ENCODE measurements at regions not wholly inside any gene's neighbourhood (a gene's known extent, or its start where the extent isn't known, plus 50 kb on each side); places are given as distances from the start of the nearest gene placed in this dataset.
"Not testable (repeated sequence)": the region's sequence is repeated elsewhere in the genome, so short reads cannot be mapped to it uniquely, and the experiment has no call there.

DNA sequence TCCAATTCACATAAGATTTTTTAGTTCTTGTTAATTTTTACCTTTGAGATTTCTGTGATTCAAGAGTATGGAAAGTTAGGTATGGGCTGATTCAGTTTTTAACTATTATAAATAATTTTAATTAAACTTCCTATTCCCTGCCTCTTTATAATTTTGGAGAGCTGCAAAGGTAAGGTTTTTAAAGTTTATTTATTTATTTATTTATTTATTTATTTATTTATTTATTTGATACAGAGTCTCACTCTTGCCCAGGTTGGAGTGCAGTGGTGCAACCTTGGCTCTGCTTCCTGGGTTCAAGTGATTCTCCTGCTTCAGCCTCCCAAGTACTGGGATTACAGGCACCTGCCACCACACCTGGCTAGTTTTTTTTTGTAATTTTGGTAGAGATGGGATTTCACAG lies 215.5 kb upstream of the FIGN start:
- DNase-seq (ENCODE audit: low spot score) = no peak

GRCh38 chr2:163949693-163950092 lies 213.9 kb upstream of the FIGN start:
- no peak for DNase-seq (ENCODE audit: low spot score)

DNA sequence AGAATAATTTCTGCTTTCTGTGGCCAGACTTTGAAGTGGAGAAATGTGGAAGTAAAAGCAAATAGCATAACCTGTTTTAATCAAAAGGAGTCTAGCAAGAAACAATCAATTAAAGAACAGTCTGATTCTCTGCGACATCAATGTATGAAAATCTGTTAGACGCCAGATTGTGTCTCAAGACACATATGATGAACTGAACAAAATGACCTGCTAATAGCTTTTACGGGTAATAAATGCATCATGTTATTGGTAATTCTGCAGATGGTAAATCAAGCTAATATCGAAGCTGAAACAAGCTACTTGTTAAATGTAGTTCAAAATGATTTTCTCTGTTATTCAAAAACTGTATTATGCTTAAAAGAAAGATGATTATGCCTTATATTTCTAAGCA lies 208.5 kb upstream of the FIGN start:
- DNase-seq (ENCODE audit: low spot score) = no peak

DNA sequence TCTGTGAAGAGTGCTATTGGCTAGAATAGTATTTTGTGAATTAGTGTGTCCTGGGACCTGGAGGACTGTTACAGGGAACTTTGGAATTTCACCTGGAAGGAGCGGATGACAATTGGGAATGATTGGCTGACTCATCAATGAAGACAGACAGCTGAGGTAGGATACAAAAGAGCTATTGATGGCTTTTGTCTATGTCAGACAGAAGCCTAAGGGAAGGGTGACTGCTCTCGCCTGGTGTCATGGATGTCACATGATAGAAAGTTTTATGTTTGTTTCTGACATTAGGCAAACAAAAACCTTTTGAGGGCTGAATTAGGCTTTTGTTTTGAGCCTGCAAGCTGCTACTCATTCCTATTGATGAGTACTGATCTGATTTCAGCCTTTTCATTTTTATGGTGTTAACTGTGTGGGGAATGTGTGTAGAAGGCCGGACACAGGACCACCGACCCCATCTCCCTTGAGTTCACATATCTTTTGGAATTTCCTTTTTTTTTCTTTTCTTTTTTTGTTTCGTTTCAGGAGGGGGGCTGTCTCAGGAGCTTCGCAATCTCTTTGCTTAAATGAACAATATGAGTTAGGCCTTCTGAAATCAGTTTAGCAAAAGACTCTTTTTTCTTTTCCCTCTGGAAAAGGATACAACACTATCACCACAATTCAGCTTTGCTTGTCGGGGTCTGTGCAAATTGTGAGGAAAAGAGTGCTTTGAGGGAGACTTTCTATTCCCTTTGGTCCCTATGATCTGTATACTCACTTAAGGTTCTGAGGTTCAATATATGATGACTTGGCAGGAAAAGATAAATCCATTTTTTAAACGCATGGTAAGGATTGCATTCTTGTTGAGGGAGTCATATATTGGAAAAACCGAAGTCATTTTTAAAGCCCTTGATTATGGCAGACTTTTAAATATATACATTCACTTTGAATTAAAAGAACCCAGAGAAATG lies 207.9 kb upstream of the FIGN start:
- DNase-seq (ENCODE audit: low spot score) = peak; percentile 94

DNA sequence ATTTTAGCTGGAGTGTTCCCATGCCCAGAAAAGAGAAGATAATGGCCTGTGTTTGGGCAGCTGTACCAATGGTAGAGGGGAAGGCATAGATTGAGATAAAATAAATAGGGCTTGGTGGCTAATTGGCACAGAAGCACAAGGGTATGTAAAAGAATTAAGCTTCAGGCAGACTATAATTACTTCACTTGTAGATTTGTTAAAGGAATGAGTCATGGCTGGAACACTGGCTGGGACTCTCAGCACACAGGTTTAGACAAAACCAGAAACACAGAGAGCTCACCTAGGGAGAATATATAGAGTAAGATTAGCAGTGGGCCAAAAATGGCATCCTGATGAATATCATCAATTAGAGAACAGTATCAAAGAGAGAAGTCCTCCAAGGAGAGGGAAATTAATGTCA lies 198.3 kb upstream of the FIGN start:
- no peak for DNase-seq (ENCODE audit: low spot score)

DNA sequence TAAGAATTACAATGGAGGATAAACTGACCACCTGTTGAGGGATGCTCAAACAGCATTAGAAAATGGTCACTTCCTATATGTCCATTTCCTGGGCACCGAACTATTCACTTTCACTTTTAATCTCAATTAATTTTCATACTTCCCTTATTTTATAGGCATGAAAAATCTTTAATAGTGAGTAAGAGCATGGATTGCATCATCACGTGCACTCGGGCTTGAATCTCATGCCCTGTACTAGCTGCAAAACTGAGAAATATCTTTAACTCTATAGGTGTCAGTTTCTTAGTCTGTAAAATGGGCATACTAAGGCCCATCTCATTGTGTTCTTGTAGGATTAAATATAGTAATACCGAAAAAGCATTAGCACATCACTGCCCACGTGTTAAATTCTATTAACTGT lies 183.9 kb upstream of the FIGN start:
- DNase-seq (ENCODE audit: low spot score) = no peak

DNA sequence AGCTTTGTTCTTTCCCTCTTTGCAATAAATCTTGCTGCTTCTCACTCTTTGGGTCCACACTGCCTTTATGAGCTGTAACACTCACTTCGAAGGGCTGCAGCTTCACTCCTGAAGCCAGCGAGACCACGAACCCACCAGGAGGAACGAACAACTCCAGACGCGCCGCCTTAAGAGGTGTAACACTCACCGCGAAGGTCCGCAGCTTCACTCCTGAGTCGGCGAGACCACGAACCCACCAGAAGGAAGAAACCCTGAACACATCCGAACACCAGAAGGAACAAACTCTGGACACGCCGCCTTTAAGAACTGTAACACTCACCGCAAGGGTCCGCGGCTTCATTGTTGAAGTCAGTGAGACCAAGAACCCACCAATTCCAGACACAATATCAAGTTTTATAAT lies 178.7 kb upstream of the FIGN start:
- not testable (repeated sequence) for DNase-seq (ENCODE audit: low spot score)

DNA sequence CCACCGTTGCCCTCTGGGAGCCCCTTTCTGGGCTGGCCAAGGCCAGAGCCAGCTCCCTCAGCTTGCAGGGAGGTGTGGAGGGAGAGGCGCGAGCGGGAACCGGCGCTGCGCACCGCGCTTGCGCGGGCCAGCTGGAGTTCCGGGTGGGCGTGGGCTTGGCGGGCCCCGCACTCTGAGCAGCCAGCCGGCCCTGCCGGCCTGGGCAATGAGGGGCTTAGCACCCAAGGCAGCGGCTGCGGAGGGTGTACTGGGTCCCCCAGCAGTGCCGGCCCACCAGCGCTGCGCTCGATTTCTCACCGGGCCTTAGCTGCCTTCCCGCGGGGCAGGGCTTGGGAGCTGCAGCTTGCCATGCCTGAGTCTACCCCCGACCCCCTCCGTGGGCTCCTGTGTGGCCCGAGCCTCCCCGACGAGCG lies 177.7 kb upstream of the FIGN start:
- DNase-seq (ENCODE audit: low spot score) = not testable (repeated sequence)

GRCh38 chr2:163909411-163910080 lies 173.7 kb upstream of the FIGN start:
- DNase-seq (ENCODE audit: low spot score) = no peak

DNA sequence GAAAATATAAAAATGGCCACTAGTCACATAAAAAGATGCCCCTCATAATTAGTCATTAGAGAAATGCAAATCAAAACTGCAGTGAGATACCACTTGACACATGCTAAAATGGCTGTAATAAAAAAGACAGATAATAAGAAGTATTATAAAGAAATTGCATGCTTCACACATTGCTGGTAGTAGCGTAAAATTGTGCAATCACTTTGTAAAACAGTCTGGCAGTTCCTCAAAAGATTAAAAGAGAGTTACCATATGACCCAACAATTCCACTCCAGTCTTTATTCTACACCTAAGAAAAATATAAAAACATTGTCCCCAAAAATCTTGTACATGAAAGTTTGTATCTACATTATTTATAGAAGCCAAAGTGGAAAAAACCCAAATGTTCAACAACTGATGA lies 170.6 kb upstream of the FIGN start:
- DNase-seq (ENCODE audit: low spot score) = no peak

DNA sequence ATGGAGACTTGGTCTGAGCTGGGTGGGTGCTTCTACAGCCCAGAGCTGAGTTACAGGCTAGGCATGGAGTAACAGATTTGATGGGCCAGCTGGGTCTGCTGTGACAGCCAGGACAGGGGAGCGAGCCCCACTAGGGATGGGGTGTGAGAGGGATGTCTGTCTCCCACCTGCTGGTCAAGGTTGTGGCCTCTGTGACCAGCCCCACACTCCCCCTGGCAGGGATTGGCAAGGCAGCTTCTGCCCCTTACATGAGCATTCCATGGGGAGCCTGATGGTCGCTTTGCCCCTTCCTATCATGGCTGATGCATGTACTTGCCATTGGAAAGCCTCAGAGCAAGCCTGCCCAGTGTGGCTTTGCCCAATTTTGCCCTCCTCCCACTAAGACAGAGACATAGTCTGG lies 162.0 kb upstream of the FIGN start:
- no peak for DNase-seq (ENCODE audit: low spot score)

- not testable (repeated sequence) for DNase-seq (ENCODE audit: low spot score)
Measured at GRCh38 chr2:163893444-163893843, 157.6 kb upstream of the FIGN start.

- DNase-seq (ENCODE audit: low spot score) = no peak
Measured at GRCh38 chr2:163888591-163888990, 152.8 kb upstream of the FIGN start.

GRCh38 chr2:163887182-163887581 lies 151.4 kb upstream of the FIGN start:
- DNase-seq (ENCODE audit: low spot score) = no peak

GRCh38 chr2:163884416-163884815 lies 148.6 kb upstream of the FIGN start:
- DNase-seq (ENCODE audit: low spot score) = no peak

DNA sequence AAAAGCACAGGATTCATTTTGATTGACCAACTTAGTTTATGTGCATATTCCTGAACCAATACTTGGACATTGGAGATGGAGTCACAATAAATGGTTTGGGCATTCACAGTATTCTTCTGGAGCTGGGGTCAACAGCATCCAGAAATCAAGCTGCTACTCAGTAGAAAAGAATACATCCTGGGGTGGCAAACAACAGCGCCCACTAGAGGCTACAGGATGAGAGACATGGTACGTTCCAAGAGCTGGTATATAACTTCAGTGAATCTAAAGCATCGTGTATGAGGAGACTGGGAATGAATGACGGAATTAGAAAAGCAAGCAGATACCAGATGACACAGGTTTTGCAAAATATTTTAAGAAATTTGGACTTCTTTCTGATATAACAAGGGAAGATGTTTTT lies 142.9 kb upstream of the FIGN start:
- DNase-seq (ENCODE audit: low spot score) = peak; percentile 29

DNA sequence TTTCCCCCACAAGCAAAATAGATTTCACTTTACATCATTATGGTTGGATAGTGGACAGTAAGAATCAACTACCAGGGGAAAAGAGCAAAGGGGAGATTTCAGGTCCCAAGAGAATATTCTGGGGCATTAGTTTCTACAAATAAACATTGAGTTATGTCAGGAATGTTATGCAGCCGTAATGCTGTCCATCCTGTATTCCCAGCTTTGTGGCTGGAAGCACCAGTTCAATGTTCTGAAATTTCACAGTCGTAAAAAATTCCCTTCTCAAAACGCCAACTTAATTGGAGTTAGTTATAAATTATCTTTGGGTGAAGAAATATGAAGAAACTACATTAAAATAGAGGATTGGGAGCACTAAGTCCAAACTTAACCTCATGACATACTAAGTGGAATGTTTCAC lies 141.5 kb upstream of the FIGN start:
- no peak for DNase-seq (ENCODE audit: low spot score)

DNA sequence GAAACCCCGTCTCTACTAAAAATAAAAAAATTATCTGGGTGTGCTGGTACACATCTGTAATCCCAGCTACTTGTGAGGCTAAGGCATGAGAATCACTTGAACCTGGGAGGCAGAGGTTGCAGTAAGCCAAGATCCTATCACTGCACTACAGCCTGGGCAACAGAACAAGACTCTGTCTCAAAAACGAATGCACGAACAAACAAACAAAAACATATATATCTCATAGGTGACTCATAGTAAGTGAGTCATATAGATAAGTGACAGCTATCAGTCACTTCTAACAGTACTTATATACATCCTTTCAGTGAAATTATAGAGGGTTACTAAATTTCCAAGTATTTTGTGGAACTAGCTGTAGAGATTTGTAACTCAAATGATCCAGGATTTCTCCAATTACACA lies 127.3 kb upstream of the FIGN start:
- DNase-seq (ENCODE audit: low spot score) = no peak

GRCh38 chr2:163859951-163860350 lies 124.1 kb upstream of the FIGN start:
- DNase-seq (ENCODE audit: low spot score) = no peak

- DNase-seq (ENCODE audit: low spot score) = no peak
Measured at GRCh38 chr2:163856941-163857340, 121.1 kb upstream of the FIGN start.

GRCh38 chr2:163852616-163853015 lies 116.8 kb upstream of the FIGN start:
- no peak for DNase-seq (ENCODE audit: low spot score)

- DNase-seq (ENCODE audit: low spot score) = no peak
Measured at GRCh38 chr2:163849756-163850435, 114.1 kb upstream of the FIGN start.

GRCh38 chr2:163838890-163839289 lies 103.1 kb upstream of the FIGN start:
- no peak for DNase-seq (ENCODE audit: low spot score)

Measured in globus pallidus (tissue), 1 donor.